ENCODE measurements at regions not wholly inside any gene's neighbourhood (a gene's known extent, or its start where the extent isn't known, plus 50 kb on each side); places are given as distances from the start of the nearest gene placed in this dataset.
"Not testable (repeated sequence)": the region's sequence is repeated elsewhere in the genome, so short reads cannot be mapped to it uniquely, and the experiment has no call there.

DNA sequence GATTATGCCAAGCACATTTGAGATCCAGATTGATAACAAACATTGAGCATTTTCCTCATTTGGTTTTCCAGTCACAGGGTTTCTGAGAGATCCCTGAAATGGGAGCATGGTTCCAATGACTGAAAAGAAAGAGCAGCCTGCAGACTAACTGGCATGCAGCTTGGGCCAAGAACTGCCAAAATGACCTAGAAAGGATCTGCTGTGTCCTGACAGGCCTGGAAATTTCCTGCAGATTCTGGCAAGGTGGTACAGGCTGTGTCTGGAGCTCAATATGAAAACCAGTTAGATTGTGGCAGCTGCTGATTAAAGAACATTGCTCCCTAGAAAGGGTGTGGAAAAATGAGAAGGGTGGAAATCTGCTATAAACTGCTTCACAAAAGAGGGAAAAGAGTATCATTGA is 417.3 kb downstream of the IPO8 start:
- TF ChIP-seq, protein P1, sequence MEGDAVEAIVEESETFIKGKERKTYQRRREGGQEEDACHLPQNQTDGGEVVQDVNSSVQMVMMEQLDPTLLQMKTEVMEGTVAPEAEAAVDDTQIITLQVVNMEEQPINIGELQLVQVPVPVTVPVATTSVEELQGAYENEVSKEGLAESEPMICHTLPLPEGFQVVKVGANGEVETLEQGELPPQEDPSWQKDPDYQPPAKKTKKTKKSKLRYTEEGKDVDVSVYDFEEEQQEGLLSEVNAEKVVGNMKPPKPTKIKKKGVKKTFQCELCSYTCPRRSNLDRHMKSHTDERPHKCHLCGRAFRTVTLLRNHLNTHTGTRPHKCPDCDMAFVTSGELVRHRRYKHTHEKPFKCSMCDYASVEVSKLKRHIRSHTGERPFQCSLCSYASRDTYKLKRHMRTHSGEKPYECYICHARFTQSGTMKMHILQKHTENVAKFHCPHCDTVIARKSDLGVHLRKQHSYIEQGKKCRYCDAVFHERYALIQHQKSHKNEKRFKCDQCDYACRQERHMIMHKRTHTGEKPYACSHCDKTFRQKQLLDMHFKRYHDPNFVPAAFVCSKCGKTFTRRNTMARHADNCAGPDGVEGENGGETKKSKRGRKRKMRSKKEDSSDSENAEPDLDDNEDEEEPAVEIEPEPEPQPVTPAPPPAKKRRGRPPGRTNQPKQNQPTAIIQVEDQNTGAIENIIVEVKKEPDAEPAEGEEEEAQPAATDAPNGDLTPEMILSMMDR (IDR thresholded peaks at IDR 0.05; ENCODE audit: low read depth, low read length), result no peak
- DNase-seq (ENCODE audit: low read depth in 2 of 2), result no peak
- H3K4me3 ChIP-seq (replicated peaks in 1 of 2; ENCODE audit: low read depth in 2 of 2, low read length in 2 of 2), result no peak overlapping the region

DNA sequence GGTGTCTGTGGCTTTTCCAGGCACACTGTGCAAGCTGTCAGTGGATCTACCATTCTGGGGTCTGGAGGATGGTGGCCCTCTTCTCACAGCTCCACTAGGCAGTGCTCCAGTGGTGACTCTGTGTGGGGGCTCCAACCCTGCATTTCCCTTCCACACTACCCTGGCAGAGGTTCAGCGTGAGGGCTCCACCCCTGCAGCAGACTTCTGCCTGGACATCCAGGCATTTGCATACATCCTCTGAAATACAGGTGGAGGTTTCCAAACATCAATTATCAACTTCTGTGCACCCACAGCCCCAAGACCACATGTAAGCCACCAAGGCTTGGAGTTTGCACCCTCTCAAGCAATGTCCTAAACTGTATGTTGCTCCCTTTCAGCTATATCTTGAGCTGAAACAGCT is 423.2 kb downstream of the IPO8 start:
- DNase-seq (ENCODE audit: low read depth in 2 of 2); H3K4me3 ChIP-seq (replicated peaks in 1 of 2; ENCODE audit: low read depth in 2 of 2, low read length in 2 of 2): not testable (repeated sequence)

DNA sequence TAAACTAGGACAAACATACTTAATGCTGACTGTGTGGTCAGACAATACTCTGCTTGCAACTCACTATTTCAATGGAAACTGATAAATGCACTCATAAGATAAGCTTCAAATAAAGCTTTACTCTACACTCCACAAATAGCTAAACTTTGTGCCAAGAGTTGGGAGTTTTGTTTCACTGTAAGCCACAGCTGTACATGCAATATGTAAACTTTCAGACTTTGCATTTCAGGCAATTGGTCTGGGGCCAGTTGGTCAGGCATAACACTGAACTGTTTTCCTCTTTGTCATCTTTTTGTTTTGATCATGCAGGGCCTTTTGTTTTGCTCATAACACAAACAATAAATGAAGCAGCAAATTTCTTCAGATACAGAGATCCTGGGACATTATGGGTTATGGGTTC is 426.2 kb downstream of the IPO8 start:
- DNase-seq (ENCODE audit: low read depth in 2 of 2), result peak in 1 of 2 donors; percentile 18
- TF ChIP-seq, protein P1 (IDR thresholded peaks at IDR 0.05; ENCODE audit: low read depth, low read length), result no peak
- H3K4me3 ChIP-seq (replicated peaks in 1 of 2; ENCODE audit: low read depth in 2 of 2, low read length in 2 of 2), result no peak overlapping the region

DNA sequence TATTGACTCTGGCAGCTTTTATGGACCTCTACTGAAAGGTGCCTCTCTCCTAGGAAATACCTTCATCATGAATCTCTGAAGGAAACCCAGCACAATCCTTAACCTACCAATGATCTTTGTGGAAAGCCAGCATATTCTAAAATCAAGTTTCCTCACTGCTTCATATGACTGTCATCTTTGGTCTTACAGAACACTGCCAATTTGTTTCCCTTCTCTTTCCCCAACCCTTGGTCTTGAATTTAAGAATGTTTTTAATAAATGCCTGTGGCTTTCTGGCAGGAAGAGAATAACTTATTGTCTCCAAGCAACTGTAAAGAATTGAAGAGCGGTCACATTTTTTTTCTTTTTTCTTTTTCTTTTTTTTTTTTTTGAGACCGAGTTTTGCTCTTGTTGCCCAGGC is 427.6 kb downstream of the IPO8 start:
- no peak overlapping the region for H3K4me3 ChIP-seq (replicated peaks in 1 of 2; ENCODE audit: low read depth in 2 of 2, low read length in 2 of 2)
- no peak for DNase-seq (ENCODE audit: low read depth in 2 of 2)
- TF ChIP-seq, protein P1 (IDR thresholded peaks at IDR 0.05; ENCODE audit: low read depth, low read length), result no peak

DNA sequence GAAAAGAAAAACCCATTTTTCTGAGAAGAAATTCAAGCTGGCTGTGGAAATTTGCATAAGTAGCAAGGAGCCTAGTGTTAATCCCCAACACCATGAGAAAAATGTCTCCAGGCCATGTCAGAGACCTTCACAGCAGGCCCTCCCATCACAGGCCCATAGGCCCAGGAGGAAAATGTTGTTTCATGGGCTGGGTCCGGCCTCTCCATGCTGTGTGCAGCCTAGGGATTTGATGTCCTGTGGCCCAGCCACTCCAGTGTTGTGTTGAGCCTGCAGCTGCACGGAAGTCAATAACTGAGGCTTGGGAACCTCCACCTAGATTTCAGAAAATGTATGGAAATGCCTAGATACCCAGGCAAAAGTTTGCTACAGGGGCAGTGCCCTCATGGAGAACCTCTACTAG is 432.2 kb downstream of the IPO8 start:
- H3K4me3 ChIP-seq (replicated peaks in 1 of 2; ENCODE audit: low read depth in 2 of 2, low read length in 2 of 2), result no peak overlapping the region
- TF ChIP-seq, protein P1 (IDR thresholded peaks at IDR 0.05; ENCODE audit: low read depth, low read length), result no peak
- no peak for DNase-seq (ENCODE audit: low read depth in 2 of 2)

DNA sequence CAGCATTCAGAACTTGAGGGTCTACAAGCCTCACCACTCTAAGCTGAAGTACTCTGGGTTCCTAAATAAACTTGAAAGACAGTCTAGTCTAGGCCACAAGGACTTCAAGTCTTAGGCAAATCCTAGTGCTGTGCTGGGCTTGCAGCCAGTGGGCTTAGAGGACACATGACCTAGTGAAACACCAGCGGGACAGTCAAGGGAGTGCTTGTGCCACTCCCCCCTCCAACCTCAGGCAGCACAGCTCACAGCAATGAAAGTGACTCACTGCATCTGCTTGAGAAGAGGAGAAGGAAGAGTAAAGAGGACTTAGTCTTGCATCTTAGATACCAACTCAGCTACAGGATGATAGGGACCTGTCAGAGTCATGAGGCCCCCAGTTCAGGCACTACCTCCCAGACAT is 438.1 kb downstream of the IPO8 start:
- no peak overlapping the region for H3K4me3 ChIP-seq (replicated peaks in 1 of 2; ENCODE audit: low read depth in 2 of 2, low read length in 2 of 2)
- TF ChIP-seq, protein P1 (IDR thresholded peaks at IDR 0.05; ENCODE audit: low read depth, low read length), result no peak
- DNase-seq (ENCODE audit: low read depth in 2 of 2), result peak in 1 of 2 donors; percentile 21

DNA sequence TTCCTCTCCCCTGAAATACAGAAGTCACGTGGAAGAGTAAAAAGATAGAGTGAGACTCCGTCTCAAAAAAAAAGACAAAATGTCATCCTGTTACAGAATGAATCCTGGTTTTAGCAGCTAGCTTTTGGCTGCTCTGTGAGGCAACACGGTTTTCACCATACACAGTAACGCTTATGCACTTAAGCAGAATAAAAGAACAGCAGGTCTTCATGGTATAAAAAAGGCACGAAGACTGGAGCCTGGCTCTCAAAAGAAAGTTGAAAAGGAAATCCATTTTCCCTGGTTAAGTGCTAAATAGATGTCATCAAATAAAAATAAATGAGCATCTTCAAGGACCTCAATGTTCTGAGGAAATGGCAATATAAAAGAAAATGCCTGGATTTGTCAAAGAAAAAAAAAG is 444.1 kb downstream of the IPO8 start:
- no peak overlapping the region for H3K4me3 ChIP-seq (replicated peaks in 1 of 2; ENCODE audit: low read depth in 2 of 2, low read length in 2 of 2)
- DNase-seq (ENCODE audit: low read depth in 2 of 2), result no peak
- TF ChIP-seq, protein P1 (IDR thresholded peaks at IDR 0.05; ENCODE audit: low read depth, low read length), result no peak
